ENCODE measurements at regions not wholly inside any gene's neighbourhood (a gene's known extent, or its start where the extent isn't known, plus 50 kb on each side); places are given as distances from the start of the nearest gene placed in this dataset. TPM values are rescaled to one million over a fixed set of nuclear protein-coding genes. Genes with fewer than 3 reads are reported as not detected.

GRCh38 chr1:237972186-237972585 is 81.5 kb upstream of the ZP4 start:
- Histone ChIP-seq H3K36me3 (ENCODE audit: insufficient read depth, low read length) (no peaks in the 10 kb centered on the region), H3K4me3 (ENCODE audit: low read length) (no peak overlapping the region), H3K9ac (ENCODE audit: low read depth, low read length) (no peak overlapping the region), H3K4me2 (ENCODE audit: low read length) (no peak overlapping the region), H3K9me3 (replicated peaks; ENCODE audit: low read length) (peaks cover 3% of the 10 kb centered on the region), H3K27me3 (ENCODE audit: control insufficient read depth, insufficient read depth, low read length) (no peaks in the 10 kb centered on the region), H3K4me1 (ENCODE audit: control insufficient read depth, insufficient read depth, low read length) (no peaks in the 10 kb centered on the region)

- Histone ChIP-seq H3K9ac (ENCODE audit: low read depth, low read length) (no peak overlapping the region), H3K36me3 (ENCODE audit: insufficient read depth, low read length) (no peaks in the 10 kb centered on the region), H3K4me2 (ENCODE audit: low read length) (no peak overlapping the region), H3K4me1 (ENCODE audit: control insufficient read depth, insufficient read depth, low read length) (no peaks in the 10 kb centered on the region), H3K27me3 (ENCODE audit: control insufficient read depth, insufficient read depth, low read length) (no peaks in the 10 kb centered on the region), H3K9me3 (replicated peaks; ENCODE audit: low read length) (no peaks in the 10 kb centered on the region), H3K4me3 (ENCODE audit: low read length) (no peak overlapping the region)
These were observed 72.3 kb upstream of the ZP4 start for GRCh38 chr1:237962985-237963384.

DNA sequence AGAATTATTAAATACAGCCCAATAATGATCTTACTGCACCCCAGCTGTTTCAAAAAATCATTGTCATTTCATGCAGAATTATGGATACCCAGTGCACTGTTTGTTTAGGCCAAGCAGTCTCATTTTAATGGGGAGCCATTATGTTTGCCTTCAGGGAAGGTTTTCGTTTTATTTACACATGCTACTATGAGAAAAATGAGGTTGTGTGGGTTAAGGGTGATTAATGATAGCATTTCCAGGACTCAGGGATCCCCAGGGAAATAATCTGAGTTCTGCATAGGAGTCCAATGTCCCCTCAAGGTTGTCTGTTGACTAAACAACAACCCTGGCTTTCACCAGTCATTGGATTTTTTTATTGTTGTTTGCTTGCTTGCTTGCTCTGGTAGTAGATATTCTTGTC is 71.0 kb upstream of the ZP4 start:
- Histone ChIP-seq H3K27me3 (ENCODE audit: control insufficient read depth, insufficient read depth, low read length) (no peaks in the 10 kb centered on the region), H3K4me1 (ENCODE audit: control insufficient read depth, insufficient read depth, low read length) (no peaks in the 10 kb centered on the region), H3K36me3 (ENCODE audit: insufficient read depth, low read length) (no peaks in the 10 kb centered on the region), H3K4me3 (ENCODE audit: low read length) (no peak overlapping the region), H3K9me3 (replicated peaks; ENCODE audit: low read length) (no peaks in the 10 kb centered on the region), H3K9ac (ENCODE audit: low read depth, low read length) (no peak overlapping the region), H3K4me2 (ENCODE audit: low read length) (no peak overlapping the region)

DNA sequence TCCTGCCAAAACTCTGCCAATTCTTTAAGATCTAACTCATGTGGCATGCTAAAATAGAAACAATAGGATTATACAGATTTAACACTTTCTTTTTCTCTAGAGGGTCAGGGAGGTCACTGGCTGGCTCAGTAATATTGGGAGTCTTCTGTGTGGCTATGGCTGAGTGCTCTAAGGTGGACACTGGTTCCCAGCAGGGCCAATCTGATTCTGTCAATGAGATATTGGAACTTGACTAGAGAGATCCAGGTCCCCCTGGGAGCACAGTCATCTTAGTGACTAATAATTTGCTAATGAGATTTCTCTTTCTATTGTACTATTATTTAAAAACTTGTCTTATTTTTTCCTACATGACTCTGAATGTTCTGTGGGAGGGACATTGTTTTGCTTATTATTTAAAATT is 69.1 kb upstream of the ZP4 start:
- Histone ChIP-seq H3K36me3 (ENCODE audit: insufficient read depth, low read length) (no peaks in the 10 kb centered on the region), H3K9ac (ENCODE audit: low read depth, low read length) (no peak overlapping the region), H3K4me1 (ENCODE audit: control insufficient read depth, insufficient read depth, low read length) (no peaks in the 10 kb centered on the region), H3K4me3 (ENCODE audit: low read length) (no peak overlapping the region), H3K9me3 (replicated peaks; ENCODE audit: low read length) (no peaks in the 10 kb centered on the region), H3K27me3 (ENCODE audit: control insufficient read depth, insufficient read depth, low read length) (no peaks in the 10 kb centered on the region), H3K4me2 (ENCODE audit: low read length) (no peak overlapping the region)

DNA sequence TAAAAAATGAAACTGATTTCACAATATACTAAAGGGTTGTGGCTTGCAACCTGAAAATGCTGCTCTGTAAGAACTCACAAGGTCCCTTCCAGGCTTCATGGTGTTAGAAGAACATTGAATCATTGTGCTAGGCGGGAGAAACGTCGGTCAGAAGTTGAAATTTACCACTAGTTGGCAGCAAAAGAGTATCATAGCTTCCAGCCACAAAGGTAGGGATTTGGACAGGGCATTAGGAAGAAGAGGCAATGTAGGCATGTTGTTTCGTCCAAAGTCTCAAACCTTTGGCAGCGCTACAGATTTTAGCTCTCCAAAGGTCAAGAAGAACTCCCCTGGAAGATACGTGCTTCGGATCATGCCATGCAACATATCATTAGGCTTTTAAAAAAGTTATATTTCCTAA is 62.5 kb upstream of the ZP4 start:
- Histone ChIP-seq H3K9ac (ENCODE audit: low read depth, low read length) (no peak overlapping the region), H3K4me1 (ENCODE audit: control insufficient read depth, insufficient read depth, low read length) (no peaks in the 10 kb centered on the region), H3K9me3 (replicated peaks; ENCODE audit: low read length) (no peaks in the 10 kb centered on the region), H3K4me2 (ENCODE audit: low read length) (no peak overlapping the region), H3K4me3 (ENCODE audit: low read length) (no peak overlapping the region), H3K27me3 (ENCODE audit: control insufficient read depth, insufficient read depth, low read length) (no peaks in the 10 kb centered on the region), H3K36me3 (ENCODE audit: insufficient read depth, low read length) (no peaks in the 10 kb centered on the region)

Small RNAs in the stretch of these regions (small RNA-seq; reads per million reads assigned to genes)
- gene AL356010.1 = not detected
- gene AL590135.1 = not detected
- not detected for gene RNU6-725P
